HCT116 (cell line): ENCODE measurements at regions not wholly inside any gene's neighbourhood (a gene's known extent, or its start where the extent isn't known, plus 50 kb on each side); places are given as distances from the start of the nearest gene placed in this dataset.

Experiments
- ATAC-seq: fragments of 200-7000 bp; cut with Tn5 transposase; 2 replicates; pipeline ENCODE4 v1.9.1; 2020; ENCODE audit warnings: mild to moderate bottlenecking, moderate library complexity
- BruUV-seq: library from RNA; stranded (reverse); fragments of 400-500 nt; replicated peaks from 2 replicates; lab custom pipeline; 2021; lab: Mats Ljungman, UMichigan
- CTCF ChIA-PET: fragments of 300-600 bp; sonication (Branson Sonifier 250); formaldehyde crosslinking; loops from one replicate; lab custom pipeline; 2021; ENCODE audit warnings: antibody characterized with exemption; lab: Charles Lee
- POLR2A ChIA-PET: fragments of 300-600, 350-600 bp; sonication (Branson Sonifier 250); formaldehyde crosslinking; loops from one replicate; lab custom pipeline; 2021; ENCODE audit warnings: antibody characterized with exemption; lab: Charles Lee
- RAD21 ChIA-PET, 2 experiments: fragments of 300-600 bp; sonication (Branson Sonifier 250); formaldehyde crosslinking; loops; one replicate each; lab custom pipeline; 2023; ENCODE audit warnings: low total read pairs in 2 of 2; ENCODE audit not compliant: uncharacterized antibody in 2 of 2, unreplicated experiment in 2 of 2, low non-redundant PET in 1 of 2; lab: Charles Lee
- DNase-seq: peaks from one replicate; pipeline ENCODE4 v3.0.0-alpha.2; 2010; ENCODE audit warnings: low read depth, low spot score
- H2AFZ ChIP-seq: fragments of 200-600 bp; shearing (Covaris generic), sonication (generic); 2 replicates; pipeline ENCODE4 v1.6.1; 2017; ENCODE audit warnings: low read depth, mixed run types, mixed read lengths, antibody characterized with exemption, low read length; ENCODE audit not compliant: poor library complexity, severe bottlenecking
- H3K27ac ChIP-seq: 2 replicates; pipeline ENCODE4 v1.5.1; 2012; ENCODE audit warnings: low read depth, low read length
- H3K27me3 ChIP-seq: fragments of 200-600 bp; sonication (generic); 2 replicates; pipeline ENCODE4 v1.6.1; 2016; ENCODE audit warnings: mixed run types, low read length, mixed read lengths; ENCODE audit not compliant: insufficient read depth
- H3K36me3 ChIP-seq, 2 experiments: fragments of 200-500 bp in 1 of 2; fragments of 200-600 bp in 1 of 2; sonication (Bioruptor generic) in 1 of 2; sonication (generic) in 1 of 2; 2 replicates each; pipeline versions ENCODE4 v1.5.1 to v1.6.1; 2014 to 2016; ENCODE audit warnings: low read length in 2 of 2, inconsistent platforms in 1 of 2, mixed read lengths in 1 of 2, mixed run types in 1 of 2; ENCODE audit not compliant: insufficient read depth in 2 of 2, control insufficient read depth in 1 of 2
- H3K4me1 ChIP-seq, 2 experiments: fragments of 200-600 bp in 1 of 2; sonication (generic) in 1 of 2; 2 replicates each; pipeline versions ENCODE4 v1.5.1 to v1.6.1; 2012 to 2017; ENCODE audit warnings: low read length in 2 of 2, inconsistent platforms in 1 of 2, mild to moderate bottlenecking in 1 of 2, mixed read lengths in 1 of 2, mixed run types in 1 of 2, moderate library complexity in 1 of 2; ENCODE audit not compliant: insufficient read depth in 2 of 2, control insufficient read depth in 1 of 2
- H3K4me2 ChIP-seq: fragments of 200-600 bp; sonication (generic); 2 replicates; pipeline ENCODE4 v1.6.1; 2017; ENCODE audit warnings: mixed run types, low read length, mixed read lengths
- H3K4me3 ChIP-seq, 2 experiments: fragments of 200-600 bp in 1 of 2; sonication (generic) in 1 of 2; replicated peaks in 1 of 2; 2 replicates each; pipeline ENCODE4 v1.5.1; 2011 to 2016; ENCODE audit warnings: low read length in 2 of 2, control low read depth in 1 of 2, low read depth in 1 of 2, mild to moderate bottlenecking in 1 of 2, mixed read lengths in 1 of 2, mixed run types in 1 of 2
- H3K79me2 ChIP-seq: fragments of 200-600 bp; sonication (generic); 2 replicates; pipeline ENCODE4 v1.6.1; 2017; ENCODE audit warnings: mild to moderate bottlenecking, mixed run types, low read length, moderate library complexity, mixed read lengths; ENCODE audit not compliant: insufficient read depth
- H3K9ac ChIP-seq: fragments of 200-600 bp; sonication (generic); 2 replicates; pipeline ENCODE4 v1.6.1; 2016; ENCODE audit warnings: low read length, mixed read lengths
- H3K9me2 ChIP-seq: fragments of 200-600 bp; sonication (generic), shearing (Covaris generic); 2 replicates; pipeline ENCODE4 v1.6.1; 2017; ENCODE audit warnings: mixed run types, mild to moderate bottlenecking, moderate library complexity; ENCODE audit not compliant: insufficient read depth
- H3K9me3 ChIP-seq, 2 experiments: fragments of 200-500 bp in 1 of 2; fragments of 200-600 bp in 1 of 2; sonication (Bioruptor generic) in 1 of 2; sonication (generic) in 1 of 2; 2 replicates each; pipeline ENCODE4 v1.6.1; 2014 to 2017; ENCODE audit warnings: low read length in 2 of 2, mixed read lengths in 2 of 2, inconsistent platforms in 1 of 2, low read depth in 1 of 2, mild to moderate bottlenecking in 1 of 2, mixed run types in 1 of 2, moderate library complexity in 1 of 2; ENCODE audit not compliant: control insufficient read depth in 1 of 2, insufficient read depth in 1 of 2
- H4K20me1 ChIP-seq: fragments of 200-600 bp; sonication (generic), shearing (Covaris generic); 2 replicates; pipeline ENCODE4 v1.6.1; 2017; ENCODE audit warnings: mixed run types, mild to moderate bottlenecking, moderate library complexity; ENCODE audit not compliant: insufficient read depth
- FOSL1 ChIP-seq: IDR thresholded peaks from 2 replicates; pipeline ENCODE4 v1.6.1; 2012; ENCODE audit warnings: low read depth
- MAX ChIP-seq: IDR thresholded peaks from 2 replicates; pipeline ENCODE4 v1.6.1; 2012
- POLR2A ChIP-seq: IDR thresholded peaks from 2 replicates; pipeline ENCODE4 v1.7.0; 2011; ENCODE audit warnings: borderline replicate concordance; ENCODE audit not compliant: insufficient read depth, insufficient read length; ENCODE audit errors: extremely low read depth
- POLR2AphosphoS5 ChIP-seq: IDR thresholded peaks from 2 replicates; pipeline ENCODE4 v1.6.1; 2011; ENCODE audit warnings: mild to moderate bottlenecking, low read depth, low read length, moderate library complexity
- RAD21 ChIP-seq: IDR thresholded peaks from 2 replicates; pipeline ENCODE4 v1.6.1; 2012; ENCODE audit warnings: low read depth, mild to moderate bottlenecking
- SP1 ChIP-seq: IDR thresholded peaks from 2 replicates; pipeline ENCODE4 v1.6.1; 2012; ENCODE audit warnings: low read depth
- SRF ChIP-seq: IDR thresholded peaks from 2 replicates; pipeline ENCODE4 v1.6.1; 2012; ENCODE audit warnings: low read depth
- TCF7L2 ChIP-seq: IDR thresholded peaks from 2 replicates; pipeline ENCODE4 v1.7.0; 2011; ENCODE audit warnings: borderline replicate concordance, inconsistent platforms; ENCODE audit not compliant: insufficient read depth, insufficient read length; ENCODE audit errors: extremely low read depth
- YY1 ChIP-seq: IDR thresholded peaks from 2 replicates; pipeline ENCODE4 v1.6.1; 2011; ENCODE audit warnings: low read length, low read depth, moderate library complexity, mild to moderate bottlenecking; ENCODE audit not compliant: insufficient replicate concordance; ENCODE audit errors: extremely low read depth
- ZBTB33 ChIP-seq: IDR thresholded peaks from 2 replicates; pipeline ENCODE4 v1.6.1; 2011; ENCODE audit warnings: mild to moderate bottlenecking, low read length, moderate library complexity; ENCODE audit not compliant: insufficient replicate concordance; ENCODE audit errors: extremely low read depth
- intact Hi-C: fragments of 100-400 bp; cut with micrococcal nuclease; formaldehyde crosslinking; loops from 2 replicates; pipeline ENCODE4 v1.10.0; 2022

GRCh38 chr2:126568734-126569133, 87.2 kb upstream of the GYPC start:
- RAD21 ChIA-PET, result no interaction called here
- no peak for DNase-seq
- POLR2A ChIA-PET, result no interaction called here
- no peak for ATAC-seq
- no peaks in the 10 kb centered on the region for H3K4me1 ChIP-seq
- no peak overlapping the region for H3K27ac ChIP-seq
- H3K9ac ChIP-seq, result no peak overlapping the region
- H3K79me2 ChIP-seq, result no peaks in the 10 kb centered on the region
- H3K36me3 ChIP-seq, result no peaks in the 10 kb centered on the region
- TF ChIP-seq POLR2A (no peak), POLR2AphosphoS5 (no peak), FOSL1 (no peak), RAD21 (no peak), MAX (no peak), SP1 (no peak), ZBTB33 (no peak), SRF (no peak), TCF7L2 (no peak), YY1 (no peak)
- no peaks in the 10 kb centered on the region for H4K20me1 ChIP-seq
- intact Hi-C loops, result no loop called here
- no peaks in the 10 kb centered on the region for H3K9me2 ChIP-seq
- no TSS peak for BruUV-seq
- no peak overlapping the region for H2AFZ ChIP-seq
- no peak overlapping the region for H3K4me2 ChIP-seq
- H3K9me3 ChIP-seq, result no peaks in the 10 kb centered on the region
- H3K27me3 ChIP-seq, result no peaks in the 10 kb centered on the region
- CTCF ChIA-PET, result no interaction called here
- H3K4me3 ChIP-seq, result no peak overlapping the region
